LHCN-M2 (cell line): ENCODE measurements at regions not wholly inside any gene's neighbourhood (a gene's known extent, or its start where the extent isn't known, plus 50 kb on each side); places are given as distances from the start of the nearest gene placed in this dataset.

ENCODE experiments used
- DNase-seq: peaks from one replicate; pipeline ENCODE4 v3.0.0-alpha.2; 2012; ENCODE audit warnings: low read depth

- no peak for DNase-seq
These were observed 228.6 kb downstream of the TTLL7 start for GRCh38 chr1:83770319-83770661.

GRCh38 chr1:83769594-83770318 lies 229.2 kb downstream of the TTLL7 start:
- DNase-seq, result no peak

DNA sequence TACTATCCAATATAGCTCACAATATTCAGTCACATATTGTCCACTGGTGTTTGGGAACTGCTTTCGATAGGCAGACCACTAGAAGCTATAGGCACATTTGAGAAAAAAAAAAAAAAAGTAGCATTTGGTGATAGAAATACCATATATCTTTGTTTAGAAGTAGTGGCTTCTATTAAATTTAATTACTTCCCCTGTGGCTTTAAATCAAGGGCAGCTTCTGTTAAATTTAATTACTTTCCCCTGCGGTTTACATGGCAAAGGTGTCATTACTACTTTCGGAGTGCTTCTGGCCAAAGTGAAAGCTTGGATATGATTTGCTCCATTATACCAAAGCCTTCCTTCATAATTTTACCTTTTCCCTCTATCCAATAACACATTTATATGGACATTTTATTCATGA lies 229.9 kb downstream of the TTLL7 start:
- no peak for DNase-seq

DNA sequence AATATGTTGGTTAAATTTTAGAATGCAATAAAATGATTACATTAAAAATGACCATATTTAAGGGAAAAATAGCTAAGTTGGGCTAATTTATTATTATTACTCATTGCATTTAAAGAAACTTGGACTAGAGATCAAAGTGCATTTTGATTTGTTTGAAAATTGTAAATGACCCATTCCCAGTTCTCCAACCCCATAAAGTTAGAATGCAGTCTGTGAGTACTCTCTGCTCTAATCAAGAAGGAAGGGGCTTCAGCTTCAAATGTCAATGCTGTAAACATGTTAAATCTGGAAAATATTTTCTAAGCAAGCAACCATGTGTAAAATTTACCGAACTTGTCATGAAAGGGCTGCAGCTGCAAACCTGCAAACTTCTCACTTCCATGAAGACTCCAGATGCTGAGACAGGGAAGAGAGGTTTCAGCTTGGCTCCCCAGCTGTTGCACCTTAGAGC lies 232.7 kb downstream of the TTLL7 start:
- DNase-seq, result no peak

DNA sequence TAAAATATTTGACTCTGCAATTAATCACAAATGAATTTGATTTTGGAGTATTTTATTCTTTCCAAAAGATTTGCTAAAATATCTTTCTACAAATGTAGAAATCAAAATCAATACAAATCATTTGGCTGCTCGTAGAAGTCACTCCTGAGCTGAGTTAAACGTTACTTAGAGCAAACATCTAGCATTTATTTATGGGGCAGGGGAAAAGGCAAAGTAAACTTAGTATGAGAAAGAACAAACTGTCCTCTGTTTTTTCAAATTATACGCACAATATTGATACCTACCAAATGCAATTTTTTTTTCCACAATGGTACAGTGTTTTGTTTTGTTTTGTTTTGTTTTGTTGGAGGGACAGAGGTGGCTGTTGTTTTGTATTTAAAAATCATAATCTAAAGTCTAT lies 233.8 kb downstream of the TTLL7 start:
- no peak for DNase-seq

DNA sequence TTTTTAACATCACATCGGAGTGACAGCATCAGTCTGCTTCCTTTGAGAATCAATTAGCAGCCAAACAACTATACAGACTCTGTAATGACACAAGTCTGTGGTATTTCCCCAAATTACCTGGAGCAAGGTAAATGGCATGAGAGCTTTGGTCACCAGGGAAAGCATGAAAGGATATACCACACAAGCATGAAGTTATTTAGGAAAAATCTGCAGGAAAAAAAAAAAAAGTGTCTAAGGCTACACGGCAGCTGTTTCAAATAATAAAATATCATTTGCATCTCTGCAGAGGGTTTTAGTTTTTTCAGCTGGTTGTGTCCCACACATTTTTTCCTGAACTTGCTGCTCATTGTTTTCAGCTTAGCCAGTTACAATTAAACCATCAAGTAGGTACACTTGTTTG lies 234.7 kb downstream of the TTLL7 start:
- no peak for DNase-seq

- DNase-seq, result no peak
These were observed 235.4 kb downstream of the TTLL7 start for GRCh38 chr1:83763361-83764095.

GRCh38 chr1:83762416-83762815 lies 236.5 kb downstream of the TTLL7 start:
- DNase-seq, result no peak

- no peak for DNase-seq
These were observed 236.9 kb downstream of the TTLL7 start for GRCh38 chr1:83762039-83762365.

GRCh38 chr1:83761167-83762038 lies 237.5 kb downstream of the TTLL7 start:
- no peak for DNase-seq

DNA sequence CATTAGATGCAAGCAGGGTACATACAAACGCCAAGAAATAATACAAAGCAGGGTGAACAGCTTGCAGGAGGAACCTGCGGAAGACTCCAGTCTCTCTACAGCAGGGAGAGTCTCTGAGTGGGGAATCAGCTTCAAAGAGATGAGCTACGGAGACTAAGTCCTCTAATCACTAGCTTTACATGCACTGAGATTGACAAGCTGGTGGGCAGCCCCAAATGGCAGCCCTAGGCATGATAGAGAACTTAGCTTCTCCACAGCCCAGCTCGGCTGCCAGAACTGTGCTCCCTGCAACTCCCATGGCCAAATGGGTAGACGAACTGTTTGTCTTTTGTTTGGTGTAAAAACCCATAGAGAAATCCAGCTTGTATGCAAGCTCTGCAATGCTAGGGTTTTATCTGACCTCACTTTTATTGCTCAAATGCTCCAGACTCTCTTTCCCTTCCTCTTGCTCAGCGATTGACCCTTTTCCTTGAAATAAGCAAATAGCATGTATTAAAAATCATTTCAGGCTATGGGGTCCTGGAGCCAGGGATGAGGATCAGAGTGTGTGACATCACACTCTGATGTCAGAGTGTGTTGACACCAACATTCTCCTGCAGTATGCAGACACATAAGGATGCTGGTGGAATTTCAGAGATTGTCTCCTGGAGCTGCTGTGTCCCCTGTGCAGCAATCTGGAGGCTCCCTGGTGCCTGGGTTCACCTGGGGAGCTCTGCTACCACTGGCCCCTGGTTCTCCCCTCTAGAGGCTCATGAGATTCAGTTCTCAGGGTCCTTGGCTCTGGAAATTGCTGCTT lies 238.5 kb downstream of the TTLL7 start:
- DNase-seq, result no peak

DNA sequence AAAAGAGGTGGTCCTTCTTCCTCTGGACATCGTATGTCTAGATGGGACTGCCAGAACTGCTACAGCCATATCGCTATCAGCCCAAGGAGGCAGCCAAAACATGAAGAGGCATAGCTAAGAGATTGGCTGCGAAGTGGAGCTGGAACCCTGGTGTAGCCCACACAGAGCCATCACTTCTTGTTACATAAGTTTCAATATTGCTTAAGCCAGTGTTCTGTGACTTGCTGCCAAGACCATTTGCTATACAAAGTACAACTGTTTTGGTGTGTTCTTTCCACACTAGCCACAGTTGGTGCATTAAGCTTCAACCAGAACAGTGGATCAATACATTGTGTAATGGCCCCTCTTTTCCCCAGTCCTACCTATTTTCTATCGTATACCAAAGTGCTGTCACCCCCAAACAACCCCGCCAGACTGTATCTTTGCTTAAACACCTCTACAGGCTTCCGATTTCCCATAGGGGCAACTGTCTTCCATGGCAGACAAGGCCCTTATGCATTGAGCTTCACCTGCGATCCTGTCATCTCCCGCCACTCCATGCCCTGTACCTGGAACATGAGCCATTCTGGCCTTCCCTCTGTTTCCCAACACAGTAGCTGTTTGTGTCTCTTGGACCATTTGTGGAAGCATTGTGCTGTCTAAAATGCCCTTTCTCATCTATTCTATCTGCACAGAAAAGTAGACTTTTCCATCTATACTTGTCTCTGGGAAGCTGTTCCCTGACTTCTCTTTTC lies 241.8 kb downstream of the TTLL7 start:
- no peak for DNase-seq

- no peak for DNase-seq
These were observed 247.3 kb downstream of the TTLL7 start for GRCh38 chr1:83751602-83752001.

DNA sequence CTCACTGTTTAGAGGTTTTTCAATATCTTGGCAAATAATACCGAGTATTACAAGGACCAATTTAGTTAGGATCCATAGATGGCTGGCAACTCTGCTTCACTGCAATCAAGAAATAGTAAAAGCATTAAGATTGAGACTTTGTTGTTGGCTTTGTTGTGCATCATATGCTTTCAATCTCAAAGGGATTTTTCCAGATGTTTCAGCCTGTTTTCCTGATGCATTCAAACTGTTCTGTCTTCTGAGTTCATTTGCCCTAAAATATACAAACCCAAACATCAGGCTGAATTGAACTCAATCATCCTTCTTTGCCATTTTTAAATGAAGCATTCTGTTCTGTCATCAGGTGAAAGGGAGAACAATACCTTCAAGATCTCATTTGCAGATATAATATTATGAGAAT lies 248.7 kb downstream of the TTLL7 start:
- no peak for DNase-seq

GRCh38 chr1:83747853-83748482 lies 251.0 kb downstream of the TTLL7 start:
- DNase-seq, result no peak

DNA sequence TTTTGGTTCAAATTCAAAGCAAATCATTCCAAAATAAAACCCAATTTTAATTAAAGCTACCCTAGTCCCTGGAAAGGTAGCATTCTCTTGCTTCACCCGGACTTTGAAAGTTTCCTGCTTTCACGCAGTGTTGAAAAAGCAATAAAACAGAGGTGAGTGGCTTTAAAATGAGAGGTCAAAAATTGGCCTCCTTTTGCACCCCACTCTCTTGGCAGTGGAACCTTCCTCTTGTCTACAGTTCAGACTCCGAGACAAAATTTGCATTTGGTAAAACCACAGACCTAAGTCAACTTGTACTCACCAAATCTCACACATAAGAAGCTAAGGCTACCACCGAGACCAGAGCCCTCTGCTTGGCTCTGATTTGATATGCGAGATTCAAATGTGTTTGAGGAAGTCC lies 252.7 kb downstream of the TTLL7 start:
- no peak for DNase-seq

- DNase-seq, result no peak
These were observed 256.5 kb downstream of the TTLL7 start for GRCh38 chr1:83742446-83742845.

DNA sequence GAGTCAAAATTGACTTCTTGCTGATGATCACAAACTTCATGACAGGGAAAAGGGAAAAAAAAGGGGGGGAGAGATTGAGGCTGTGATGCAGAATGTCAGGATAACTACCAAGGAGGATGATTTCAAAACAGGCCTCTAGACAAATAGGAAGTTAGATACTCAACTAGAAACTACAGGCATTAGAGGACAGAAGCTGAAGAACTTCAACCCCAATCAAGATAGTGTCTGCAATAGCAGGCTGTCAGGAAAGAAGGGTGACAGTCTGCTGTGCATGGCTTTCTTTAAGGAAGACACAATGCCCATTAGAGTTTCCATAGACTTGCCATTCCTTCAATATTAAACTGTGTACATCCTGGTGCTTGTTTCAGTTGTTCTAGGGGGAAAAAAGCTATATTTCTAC lies 257.2 kb downstream of the TTLL7 start:
- DNase-seq, result no peak

DNA sequence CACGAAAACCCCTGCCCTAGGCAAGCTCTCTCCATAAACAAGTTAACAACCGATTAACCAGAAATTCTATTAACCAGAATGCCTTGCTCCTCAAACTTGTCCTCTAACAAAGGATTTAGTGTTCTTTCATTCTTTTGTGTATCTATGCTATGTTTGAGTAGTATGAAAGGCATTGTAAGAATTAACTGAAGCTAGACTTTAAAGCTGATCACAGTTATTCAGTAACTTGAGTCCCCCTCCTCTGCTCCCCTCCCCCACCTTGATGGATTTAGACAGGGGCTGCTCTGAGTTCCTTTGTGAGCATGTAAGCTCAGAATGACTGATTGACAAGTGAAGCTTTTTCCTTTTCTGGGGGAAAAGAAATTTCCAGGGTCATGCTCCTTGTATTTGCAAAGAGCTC lies 257.6 kb downstream of the TTLL7 start:
- no peak for DNase-seq

DNA sequence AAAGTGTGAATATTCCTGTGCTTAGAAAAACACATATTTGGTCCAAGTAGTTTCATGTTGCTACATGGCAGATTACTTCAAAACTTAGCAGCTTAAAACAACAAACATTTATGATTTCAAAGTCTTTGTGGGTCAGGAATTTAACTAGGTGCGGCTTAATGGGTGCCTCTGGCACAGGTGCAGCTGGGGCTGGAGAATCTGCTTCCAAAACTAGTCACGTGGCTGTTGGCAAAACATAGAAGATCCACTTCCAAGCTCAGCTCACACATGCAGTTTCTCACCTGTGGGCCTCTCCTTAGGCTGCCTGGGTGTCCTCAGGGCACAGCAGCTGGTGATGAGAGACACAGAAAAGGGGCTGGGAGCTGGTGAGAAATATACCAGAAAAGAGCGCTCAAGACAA lies 263.4 kb downstream of the TTLL7 start:
- no peak for DNase-seq

DNA sequence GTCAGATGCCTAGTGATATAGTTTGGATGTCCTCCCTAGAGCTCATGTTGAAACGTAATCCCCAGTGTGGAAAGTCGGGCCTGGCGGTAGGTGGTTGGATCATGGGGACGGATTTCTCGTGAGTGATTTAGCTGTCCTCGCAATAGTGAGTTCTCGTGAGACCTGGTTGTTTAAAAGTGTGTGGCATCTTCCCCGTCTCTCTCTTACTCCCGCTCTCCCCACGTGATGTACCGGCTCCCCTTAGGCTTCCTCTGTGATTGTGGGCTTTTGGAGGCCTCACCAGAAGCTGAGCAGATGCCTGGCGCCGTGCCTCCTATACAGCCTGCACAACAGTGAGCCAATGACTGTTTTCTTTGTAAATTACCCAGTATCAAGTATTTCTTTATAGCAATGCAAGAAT lies 264.5 kb downstream of the TTLL7 start:
- no peak for DNase-seq
